H7 (cell line): ENCODE measurements at regions not wholly inside any gene's neighbourhood (a gene's known extent, or its start where the extent isn't known, plus 50 kb on each side); places are given as distances from the start of the nearest gene placed in this dataset.

ENCODE experiments used
- DNase-seq: peaks from one replicate; pipeline ENCODE4 v3.0.0; 2012
- H3K27me3 ChIP-seq: 2 replicates; pipeline ENCODE4 v1.6.0; 2011; ENCODE audit warnings: mild to moderate bottlenecking, low read length; ENCODE audit not compliant: control insufficient read depth, insufficient read depth
- H3K36me3 ChIP-seq: replicated peaks from 2 replicates; pipeline ENCODE4 v1.5.1; 2011; ENCODE audit warnings: low read length; ENCODE audit not compliant: control insufficient read depth, insufficient read depth
- H3K4me3 ChIP-seq: 2 replicates; pipeline ENCODE4 v1.5.1; 2011; ENCODE audit warnings: low read depth, mild to moderate bottlenecking, control low read depth, low read length, moderate library complexity; ENCODE audit not compliant: insufficient read depth

DNA sequence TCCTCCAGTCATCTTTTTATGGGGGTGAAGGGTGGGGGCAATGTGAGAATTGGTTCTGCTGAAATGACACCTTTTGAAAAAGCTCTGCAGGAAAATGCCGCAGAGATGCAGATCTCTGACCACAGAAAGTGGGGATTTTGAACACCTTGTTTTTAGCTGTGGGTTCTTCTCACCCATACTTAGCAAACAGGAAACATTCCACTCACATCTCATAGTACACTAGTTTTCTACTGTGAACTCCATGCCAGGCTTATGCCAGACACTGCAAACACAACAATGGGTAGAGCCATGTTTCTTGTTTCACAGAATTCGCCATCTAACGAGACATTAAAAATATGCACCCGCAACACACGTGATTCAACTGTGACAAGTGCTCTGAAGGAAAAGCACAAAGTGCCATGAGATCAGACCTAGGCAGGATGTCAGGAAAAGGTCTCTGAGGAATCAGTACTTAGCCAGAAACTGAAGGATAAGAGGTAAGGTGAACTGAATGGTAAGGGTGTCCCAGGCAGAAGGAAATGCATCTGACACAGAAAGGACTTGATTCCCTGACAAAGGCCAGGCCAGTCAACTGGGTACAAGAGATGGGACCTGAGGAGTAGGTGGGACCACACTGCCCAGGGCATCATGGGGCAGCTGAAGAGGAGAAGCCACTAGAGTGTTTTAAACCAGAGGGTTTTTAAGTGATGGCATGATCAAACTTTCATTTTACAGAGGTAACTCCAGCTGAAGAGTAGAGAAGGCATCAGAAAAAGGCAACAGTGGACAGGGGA lies 83.8 kb upstream of the JAK1 start:
- no peaks in the 10 kb centered on the region for H3K36me3 ChIP-seq
- no peak for DNase-seq
- no peaks in the 10 kb centered on the region for H3K27me3 ChIP-seq
- H3K4me3 ChIP-seq, result no peak overlapping the region

DNA sequence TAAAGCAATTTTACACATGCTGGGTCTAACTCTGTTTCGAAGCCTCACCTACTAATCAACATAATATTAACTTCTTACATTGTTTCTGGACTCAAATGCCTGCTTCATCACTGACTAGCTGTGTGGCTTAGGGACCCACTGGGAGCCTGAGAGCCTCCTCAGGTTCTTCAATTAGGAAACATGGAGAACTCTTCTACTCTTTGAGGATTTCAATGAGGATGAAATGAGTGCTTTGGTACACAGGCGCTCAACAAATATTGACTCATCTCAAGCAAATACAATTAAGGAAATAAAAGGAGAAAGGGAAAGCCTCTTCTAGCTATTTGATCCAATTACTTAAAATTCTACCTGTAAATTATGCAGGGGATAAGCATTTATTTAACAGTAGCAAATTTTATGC lies 84.4 kb upstream of the JAK1 start:
- Histone ChIP-seq H3K4me3 (no peak overlapping the region), H3K27me3 (no peaks in the 10 kb centered on the region), H3K36me3 (no peaks in the 10 kb centered on the region; the same call in 1 of the 2 replicates)
- no peak for DNase-seq

DNA sequence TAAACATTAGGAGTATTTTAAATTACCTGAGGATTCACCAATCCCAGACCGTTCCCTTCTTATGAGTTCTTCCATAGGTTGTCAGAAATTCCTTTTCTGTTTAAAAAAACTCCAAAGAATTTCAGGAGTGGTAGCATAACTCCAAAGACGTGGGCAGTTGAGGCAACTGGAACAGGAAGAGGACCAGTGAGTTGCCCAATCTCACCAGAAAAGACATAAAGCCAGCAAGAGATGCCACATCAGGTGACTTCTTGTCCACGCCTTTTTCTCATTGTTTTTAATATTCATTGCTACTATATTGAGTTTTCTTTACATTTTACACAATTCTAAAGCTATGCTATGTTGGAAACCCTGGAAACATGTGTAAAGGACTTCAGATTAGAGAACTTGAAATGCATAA lies 88.1 kb upstream of the JAK1 start:
- H3K4me3 ChIP-seq, result no peak overlapping the region
- no peak for DNase-seq
- peaks cover 10% of the 10 kb centered on the region for H3K36me3 ChIP-seq
- no peaks in the 10 kb centered on the region for H3K27me3 ChIP-seq

DNA sequence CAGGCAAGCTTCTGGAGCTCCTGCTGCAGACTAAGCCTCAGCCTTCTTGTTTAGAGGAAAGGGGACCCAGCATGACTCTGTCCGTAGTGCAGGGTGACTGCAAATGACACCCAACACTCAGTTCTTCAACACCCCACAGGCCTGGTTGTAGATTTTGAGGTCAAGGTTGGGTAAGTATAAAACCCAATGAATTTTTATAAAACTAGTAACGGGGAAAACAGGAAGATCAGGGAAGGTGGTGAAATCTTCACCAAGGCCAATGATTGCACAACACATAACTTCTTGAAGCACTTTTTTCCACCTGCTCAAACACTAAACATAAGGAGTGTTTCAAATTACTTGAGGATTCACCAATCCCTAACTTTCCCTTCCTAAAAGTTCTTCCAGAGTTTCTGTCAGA lies 89.4 kb upstream of the JAK1 start:
- H3K36me3 ChIP-seq, result peaks cover 10% of the 10 kb centered on the region
- H3K4me3 ChIP-seq, result no peak overlapping the region
- H3K27me3 ChIP-seq, result no peaks in the 10 kb centered on the region
- no peak for DNase-seq

DNA sequence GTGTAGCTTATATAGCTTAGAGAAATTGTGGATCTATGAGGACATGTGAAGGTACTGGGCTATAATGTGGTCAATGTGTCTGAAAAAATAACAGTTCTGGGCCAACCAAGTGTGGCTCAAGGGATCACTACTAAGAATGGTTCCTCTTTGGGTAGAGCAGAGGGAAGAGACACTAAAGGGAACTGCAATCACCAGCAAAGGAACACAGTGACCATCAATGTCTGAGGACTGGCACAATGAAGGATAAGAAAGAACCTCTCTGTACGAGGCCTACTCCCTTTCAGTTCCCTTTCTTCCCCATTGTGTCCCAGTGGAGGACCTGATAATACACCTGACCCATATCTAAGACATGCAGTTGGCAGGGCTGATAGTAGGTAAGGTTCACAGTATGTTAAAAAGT lies 89.9 kb upstream of the JAK1 start:
- no peaks in the 10 kb centered on the region for H3K27me3 ChIP-seq
- H3K4me3 ChIP-seq, result no peak overlapping the region
- no peak for DNase-seq
- H3K36me3 ChIP-seq, result peaks cover 10% of the 10 kb centered on the region

DNA sequence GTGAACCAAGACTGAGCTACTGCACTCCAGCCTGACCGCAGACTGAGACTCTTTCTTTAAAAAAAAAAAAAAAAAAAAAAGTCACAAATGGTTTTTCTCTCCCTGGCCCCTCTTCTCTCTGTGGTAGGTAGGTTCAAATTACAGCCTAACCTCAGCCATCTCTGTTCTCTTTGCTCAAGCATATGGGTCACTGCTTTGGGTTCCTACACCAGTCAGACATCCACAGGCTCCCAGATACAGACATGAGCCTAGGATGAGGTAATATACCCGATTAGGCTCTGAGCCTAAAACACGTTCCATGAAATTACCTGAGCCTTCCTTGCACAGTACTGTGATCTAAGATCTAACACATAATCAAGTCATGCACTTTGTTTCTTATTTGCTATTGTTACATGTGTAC lies 90.5 kb upstream of the JAK1 start:
- Histone ChIP-seq H3K36me3 (peaks cover 10% of the 10 kb centered on the region), H3K4me3 (no peak overlapping the region), H3K27me3 (no peaks in the 10 kb centered on the region)
- DNase-seq, result no peak

DNA sequence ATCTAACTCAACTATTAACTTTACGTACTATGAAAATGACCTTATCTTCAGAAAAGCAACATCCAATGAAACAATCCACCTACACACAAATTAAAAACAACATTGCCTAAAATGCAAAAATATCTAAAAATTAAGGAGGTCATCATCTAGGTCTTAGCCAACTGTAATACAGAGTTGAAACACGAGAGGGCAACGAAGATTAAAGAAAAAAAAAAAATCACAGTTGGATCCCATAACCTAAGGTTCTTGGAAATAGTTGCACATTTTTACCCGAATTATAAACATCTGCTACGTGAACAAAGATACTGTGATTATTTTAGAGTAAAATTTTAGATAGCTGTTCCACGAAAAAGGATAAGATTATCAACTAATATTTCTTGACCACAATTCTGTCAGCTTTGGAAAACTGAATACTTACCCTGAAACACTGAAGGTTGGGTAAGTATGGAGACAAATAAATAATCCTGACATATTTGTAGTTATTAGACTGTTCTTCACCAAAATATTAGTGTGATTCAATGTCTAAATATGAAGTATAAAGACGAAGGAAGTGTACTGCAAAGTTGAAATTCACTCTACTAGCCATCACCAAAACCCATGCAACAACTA lies 88.0 kb upstream of the AK4 start:
- peaks cover 10% of the 10 kb centered on the region for H3K36me3 ChIP-seq
- no peak for DNase-seq
- H3K27me3 ChIP-seq, result no peaks in the 10 kb centered on the region
- no peak overlapping the region for H3K4me3 ChIP-seq

DNA sequence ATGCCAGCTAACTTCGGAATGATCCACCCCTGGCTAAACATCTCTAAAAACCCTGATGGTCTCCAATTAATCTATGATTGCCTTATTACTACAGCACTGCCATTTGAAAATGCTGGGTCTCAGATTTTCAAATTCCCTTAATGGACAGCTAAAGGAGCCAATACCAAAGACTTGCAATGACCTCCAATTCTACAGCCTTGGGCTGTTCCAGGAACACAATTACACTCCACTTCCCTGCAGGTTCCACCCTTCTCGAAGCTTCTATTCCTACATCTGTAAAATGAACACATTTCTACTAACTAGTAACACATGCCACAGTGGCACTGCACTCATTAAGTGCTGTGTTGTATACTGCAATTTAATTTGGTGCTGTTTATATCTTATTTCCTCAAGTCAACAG lies 85.7 kb upstream of the AK4 start:
- H3K27me3 ChIP-seq, result no peaks in the 10 kb centered on the region
- DNase-seq, result no peak
- H3K4me3 ChIP-seq, result no peak overlapping the region
- H3K36me3 ChIP-seq, result peaks cover 6% of the 10 kb centered on the region

DNA sequence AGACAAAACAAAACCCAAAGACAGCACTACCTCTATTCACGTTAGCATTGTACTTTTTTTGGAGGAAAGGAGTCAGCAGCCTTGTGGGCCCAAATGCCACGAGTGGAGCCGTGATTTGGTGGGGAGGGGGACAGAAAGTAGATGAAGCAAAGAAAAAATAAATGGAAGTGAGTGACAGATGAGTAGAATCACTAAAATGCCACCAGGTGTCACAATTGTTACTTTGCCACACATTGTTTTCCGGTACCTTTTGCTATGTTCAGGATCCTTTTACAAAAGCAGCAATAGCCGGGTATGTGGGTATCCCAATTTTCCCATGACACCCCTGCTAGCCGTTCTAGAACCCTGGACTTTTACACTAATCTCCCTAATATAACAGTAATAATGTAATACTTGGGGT lies 85.0 kb upstream of the AK4 start:
- DNase-seq, result no peak
- H3K4me3 ChIP-seq, result no peak overlapping the region
- H3K36me3 ChIP-seq, result peaks cover 3% of the 10 kb centered on the region
- no peaks in the 10 kb centered on the region for H3K27me3 ChIP-seq

DNA sequence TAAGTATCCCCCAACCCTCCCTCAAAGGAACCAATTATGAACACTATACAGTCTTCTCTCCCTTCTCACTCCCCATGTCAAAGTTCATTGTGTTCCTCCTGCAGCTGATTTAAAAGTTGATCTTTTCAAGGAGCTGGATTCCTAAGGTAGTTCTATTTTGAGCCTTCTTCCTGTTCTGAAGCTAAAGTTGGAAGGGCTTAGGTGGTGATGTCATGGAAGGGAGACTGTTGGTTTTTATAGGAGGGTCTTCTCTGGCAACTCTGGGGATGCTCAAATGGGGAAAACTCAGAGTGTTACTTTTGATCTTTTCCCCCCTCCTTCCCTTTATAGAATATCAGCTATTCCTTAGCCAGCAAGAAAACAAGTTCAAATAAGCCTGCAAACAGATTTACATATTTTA lies 83.0 kb upstream of the AK4 start:
- Histone ChIP-seq H3K4me3 (no peak overlapping the region), H3K36me3 (no peaks in the 10 kb centered on the region), H3K27me3 (no peaks in the 10 kb centered on the region)
- DNase-seq, result no peak

DNA sequence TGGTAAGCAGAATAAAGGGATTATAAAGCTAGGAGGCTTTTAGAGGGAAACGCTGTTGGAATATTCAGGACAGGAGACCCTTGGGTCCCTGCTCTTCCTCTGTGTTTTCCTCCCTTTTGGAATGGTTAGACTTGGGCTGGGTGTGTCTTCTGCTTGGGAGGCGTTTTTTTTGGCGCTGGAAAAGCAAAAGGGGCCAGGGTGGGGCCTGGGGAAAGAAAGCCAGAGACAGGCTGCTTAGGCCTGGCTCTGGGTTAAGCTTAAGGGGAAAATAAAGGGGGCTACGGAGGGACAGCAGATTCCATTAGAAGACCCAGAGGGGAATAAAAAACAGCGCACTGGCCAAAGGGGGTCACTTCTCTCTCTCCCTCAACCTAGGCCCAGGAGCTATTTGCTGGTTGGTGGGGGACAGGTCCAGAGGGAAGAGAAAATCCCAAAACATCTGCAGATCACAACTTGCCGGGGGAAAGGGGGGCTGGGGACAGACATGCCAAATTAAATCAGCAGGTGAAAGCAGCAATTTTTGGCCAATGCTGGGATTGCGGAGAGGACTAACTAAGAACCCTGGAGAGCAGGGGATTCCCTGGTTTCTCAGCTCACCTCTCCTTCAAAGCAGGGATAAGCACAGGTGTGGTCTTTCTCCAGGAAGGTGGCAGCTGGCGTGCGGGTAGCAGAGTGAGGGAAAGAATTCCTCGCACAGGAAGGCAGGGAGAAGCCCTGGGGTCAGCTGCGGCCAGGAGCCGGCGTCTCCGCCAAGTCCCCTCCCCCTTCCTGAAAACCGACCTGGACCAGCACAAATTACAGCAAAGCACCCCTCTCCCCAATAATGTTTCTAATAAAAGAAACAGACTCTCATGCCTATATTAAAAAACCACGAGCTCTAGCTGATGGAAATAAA lies 82.2 kb upstream of the AK4 start:
- DNase-seq, result peak; percentile 85
- H3K4me3 ChIP-seq, result peak overlapping the region; percentile 92
- no peaks in the 10 kb centered on the region for H3K27me3 ChIP-seq
- H3K36me3 ChIP-seq, result no peaks in the 10 kb centered on the region

DNA sequence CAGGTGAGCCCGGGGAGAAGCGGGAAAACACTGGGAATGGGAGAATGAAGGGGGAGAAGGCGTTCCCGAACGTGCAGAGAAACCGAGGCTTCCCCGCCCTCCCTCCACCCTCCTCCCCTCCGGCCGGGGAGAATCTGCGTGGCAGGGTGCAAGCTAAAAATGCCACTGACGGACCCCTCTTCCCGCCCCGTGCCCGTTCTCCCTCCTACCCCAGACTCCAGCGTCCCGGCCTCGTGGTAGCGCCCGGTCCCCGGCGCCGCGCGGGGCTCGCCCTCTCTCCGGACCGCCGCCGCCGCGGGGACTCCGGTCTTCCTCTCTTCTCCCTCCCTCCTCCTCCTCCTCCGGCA lies 81.6 kb upstream of the AK4 start:
- Histone ChIP-seq H3K27me3 (no peaks in the 10 kb centered on the region), H3K36me3 (no peaks in the 10 kb centered on the region), H3K4me3 (peak overlapping the region; percentile 92)
- DNase-seq, result peak; percentile 92

DNA sequence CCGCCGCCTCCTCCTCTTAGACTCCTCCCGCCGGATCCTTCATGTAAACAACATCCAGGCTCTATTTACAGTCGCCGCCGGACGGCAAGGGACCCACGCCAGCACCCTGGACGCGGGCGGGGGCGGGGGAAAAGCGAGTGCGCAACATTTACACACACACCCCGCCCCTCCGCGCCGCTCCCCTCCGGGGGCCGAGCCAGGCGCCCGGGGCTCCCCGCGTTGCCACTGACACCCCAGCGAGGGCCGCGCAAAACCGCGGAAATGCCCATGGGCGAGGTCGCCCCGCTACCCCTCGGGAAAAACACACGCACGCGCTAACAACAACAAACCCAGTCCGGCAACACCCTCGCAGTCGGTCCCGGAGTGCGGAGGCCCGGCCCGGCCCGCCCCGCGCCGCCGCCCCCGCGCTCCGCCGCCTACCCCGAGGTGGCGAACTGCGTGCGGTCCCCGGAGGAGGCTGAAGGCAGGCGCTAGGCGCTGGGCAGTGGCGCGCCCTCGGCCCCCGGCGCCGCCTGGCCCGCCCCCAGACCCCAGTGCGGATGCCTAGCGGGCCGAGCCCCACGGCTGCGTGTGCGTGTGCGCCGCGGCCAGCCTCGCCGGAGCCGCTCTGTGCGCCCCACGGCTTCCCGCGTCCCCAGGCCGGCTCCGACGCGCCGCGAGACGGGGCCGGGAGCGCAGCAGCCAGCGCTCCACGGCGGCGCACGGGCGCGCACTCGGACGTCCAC lies 81.1 kb upstream of the AK4 start:
- peak overlapping the region; percentile 92 for H3K4me3 ChIP-seq
- peak; percentile 91 for DNase-seq
- no peaks in the 10 kb centered on the region for H3K36me3 ChIP-seq
- no peaks in the 10 kb centered on the region for H3K27me3 ChIP-seq

DNA sequence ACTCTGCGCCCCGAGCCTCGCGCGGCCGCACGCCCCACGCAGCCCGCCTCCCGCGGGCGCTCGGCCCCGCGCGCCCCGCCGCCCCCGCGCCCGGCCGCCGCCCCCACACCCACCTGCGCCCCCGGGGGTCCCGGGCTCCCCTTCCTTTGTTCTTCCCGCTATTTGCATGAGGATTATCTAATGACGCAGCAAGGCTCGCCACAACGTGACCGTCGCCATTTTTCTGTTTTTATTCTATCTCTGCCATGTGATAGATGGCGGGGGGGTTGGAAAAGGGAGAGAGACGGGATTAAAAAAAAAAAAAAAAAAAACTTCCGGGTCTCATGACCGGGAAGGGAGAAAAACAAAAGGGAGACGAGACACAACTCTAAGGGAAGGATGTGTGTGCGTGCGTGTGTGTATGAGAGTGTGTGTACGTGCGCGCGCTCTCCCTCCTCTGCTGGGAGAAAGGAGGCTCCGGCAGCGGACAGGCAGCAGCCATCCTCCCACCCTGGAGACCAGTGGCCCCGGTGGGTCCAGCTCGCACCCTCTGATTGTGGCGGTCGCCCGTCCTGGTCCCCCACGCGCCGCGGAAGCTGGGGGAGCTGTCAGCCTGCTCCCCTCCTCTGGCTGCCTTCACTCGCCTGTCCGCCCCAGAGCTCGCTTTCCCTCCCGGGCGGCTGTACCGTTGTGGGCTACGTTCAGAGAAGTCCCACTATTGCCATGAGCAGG lies 80.4 kb upstream of the AK4 start:
- peak; percentile 87 for DNase-seq
- Histone ChIP-seq H3K36me3 (no peaks in the 10 kb centered on the region), H3K27me3 (no peaks in the 10 kb centered on the region), H3K4me3 (peak overlapping the region; percentile 92)
